Stimulated activated CD4-positive, alpha-beta T cell treated with anti-CD3 and anti-CD28 coated beads, Interleukin-1b, Interleukin-23, amount 100 ng/mL, for 4 hours (primary cell): ENCODE measurements at regions not wholly inside any gene's neighbourhood (a gene's known extent, or its start where the extent isn't known, plus 50 kb on each side); places are given as distances from the start of the nearest gene placed in this dataset.
"Not testable (repeated sequence)": the region's sequence is repeated elsewhere in the genome, so short reads cannot be mapped to it uniquely, and the experiment has no call there.

Experiments used
- DNase-seq, 2 donors: peaks; one replicate each; pipeline ENCODE4 v3.0.0-alpha.2; 2020; ENCODE audit warnings: low read depth in 2 of 2

GRCh38 chr14:88929656-88930436 lies 105.4 kb downstream of the TTC8 start:
- DNase-seq = no peak

DNA sequence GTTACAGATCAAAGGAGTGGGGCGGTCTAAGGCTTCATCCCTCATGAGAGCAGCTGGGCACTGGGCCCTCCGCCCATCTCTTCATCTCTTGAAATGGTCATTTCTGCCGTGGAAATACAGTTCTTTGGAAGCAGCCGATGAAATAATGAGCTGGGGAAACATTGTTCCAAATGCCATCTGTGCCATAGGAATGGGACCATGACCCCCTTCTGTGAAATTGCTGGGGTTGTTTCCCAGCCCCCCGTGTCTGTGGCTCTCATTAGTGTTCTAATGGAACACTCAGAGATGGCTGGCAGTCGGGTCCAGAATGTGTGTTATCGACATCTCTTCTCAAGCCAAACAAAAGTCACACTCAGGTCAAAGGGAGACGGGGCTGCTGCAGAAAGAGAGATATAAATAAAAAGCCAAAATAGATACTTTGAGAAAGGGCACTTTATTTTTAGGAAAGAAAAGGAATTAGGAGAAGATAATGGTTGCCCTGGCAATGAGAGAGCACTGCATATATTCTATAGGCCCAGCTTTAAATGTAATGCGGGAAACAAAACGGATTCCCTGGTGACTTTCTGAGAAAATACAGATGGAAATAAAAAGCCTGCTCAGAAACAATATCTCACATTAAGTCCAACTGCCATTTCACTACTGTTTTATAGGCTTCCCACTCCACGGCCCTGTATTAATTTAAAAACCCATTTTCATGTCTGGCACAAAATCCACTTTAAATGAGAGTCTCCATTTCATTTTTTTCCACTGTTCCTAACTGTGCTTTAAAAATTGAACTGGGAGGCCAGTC lies 107.1 kb downstream of the TTC8 start:
- DNase-seq = no peak

DNA sequence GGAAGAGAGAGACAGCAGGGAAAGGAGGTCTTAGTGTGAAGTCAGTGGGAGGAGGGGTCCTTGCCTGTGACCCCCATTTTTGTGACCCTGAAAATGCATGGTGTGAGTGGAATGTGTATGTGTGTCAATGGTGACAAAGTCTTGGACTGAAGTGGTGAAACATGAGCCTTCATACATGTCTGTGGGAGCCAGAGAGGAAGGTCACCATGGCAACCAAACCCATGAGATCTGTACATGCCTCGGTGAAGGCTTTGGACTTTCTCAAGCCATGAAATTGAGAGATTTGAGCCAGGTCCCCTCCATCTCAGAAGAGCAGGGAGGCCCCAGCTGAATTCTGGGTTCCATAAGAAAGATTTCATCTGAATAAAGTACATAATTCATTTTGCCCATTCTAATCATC lies 108.7 kb downstream of the TTC8 start:
- DNase-seq = no peak

DNA sequence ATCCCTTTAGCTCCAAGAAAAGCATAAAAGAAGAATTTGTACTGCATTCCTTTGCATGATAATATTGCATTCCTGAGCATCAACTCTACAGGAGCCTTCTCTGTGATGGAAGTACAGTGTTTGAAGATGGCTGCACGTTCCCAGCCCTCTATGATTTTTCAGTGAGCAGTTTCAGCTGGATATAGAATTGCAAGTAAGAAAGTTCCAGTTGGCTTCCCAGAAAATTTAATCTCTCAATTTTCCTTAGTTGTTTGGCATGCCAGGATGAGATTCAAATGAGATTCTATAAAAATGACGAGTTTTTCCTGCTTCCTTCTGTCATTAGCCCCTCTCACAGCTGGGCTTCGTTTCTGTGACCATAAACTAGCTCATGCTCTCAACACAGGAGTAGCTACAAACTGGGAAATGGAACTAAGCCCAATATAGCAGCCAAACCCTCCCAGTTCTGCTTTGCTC lies 109.9 kb downstream of the TTC8 start:
- DNase-seq = no peak

DNA sequence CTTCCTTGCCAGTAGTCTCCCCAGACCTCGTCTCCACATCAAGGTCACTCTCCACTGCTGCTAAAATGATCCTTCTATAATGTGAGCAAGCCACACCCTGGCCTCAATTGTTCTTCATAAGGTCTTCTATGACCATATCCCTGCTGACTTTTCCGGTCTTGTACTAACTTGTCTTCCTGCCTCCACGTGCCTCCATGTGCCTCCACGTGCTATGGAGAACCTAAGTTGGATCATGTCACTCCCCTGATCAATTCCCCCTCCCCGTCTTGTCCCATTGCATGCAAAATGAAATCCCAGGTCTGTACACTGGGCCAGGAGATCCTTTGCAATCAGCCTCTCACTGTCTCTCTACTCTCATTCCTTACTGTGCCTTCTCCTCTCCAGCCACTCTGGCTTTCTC lies 110.6 kb downstream of the TTC8 start:
- no peak for DNase-seq

DNA sequence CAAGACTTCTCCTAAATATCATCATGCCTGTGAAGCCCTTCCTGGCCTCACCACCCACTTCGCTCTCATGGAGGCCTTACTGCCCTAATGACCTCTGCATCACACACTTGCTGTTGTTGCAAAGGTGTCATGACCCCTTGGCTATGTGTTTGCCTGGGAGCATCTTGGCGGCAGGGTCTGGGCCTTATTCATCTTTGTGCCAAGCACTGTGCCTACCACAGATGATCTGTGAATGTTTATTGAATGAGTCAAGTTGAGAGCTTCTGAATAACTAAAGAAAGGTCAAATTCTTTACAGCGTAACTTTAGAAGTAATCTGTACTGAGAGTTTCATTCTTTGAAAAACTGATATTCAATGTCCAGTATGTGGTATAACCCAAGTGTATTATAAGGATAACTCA lies 113.3 kb downstream of the TTC8 start:
- no peak for DNase-seq

- no peak for DNase-seq
Measured at GRCh38 chr14:88940671-88941070, 116.2 kb downstream of the TTC8 start.

GRCh38 chr14:88941414-88941813 lies 117.0 kb downstream of the TTC8 start:
- DNase-seq = no peak

DNA sequence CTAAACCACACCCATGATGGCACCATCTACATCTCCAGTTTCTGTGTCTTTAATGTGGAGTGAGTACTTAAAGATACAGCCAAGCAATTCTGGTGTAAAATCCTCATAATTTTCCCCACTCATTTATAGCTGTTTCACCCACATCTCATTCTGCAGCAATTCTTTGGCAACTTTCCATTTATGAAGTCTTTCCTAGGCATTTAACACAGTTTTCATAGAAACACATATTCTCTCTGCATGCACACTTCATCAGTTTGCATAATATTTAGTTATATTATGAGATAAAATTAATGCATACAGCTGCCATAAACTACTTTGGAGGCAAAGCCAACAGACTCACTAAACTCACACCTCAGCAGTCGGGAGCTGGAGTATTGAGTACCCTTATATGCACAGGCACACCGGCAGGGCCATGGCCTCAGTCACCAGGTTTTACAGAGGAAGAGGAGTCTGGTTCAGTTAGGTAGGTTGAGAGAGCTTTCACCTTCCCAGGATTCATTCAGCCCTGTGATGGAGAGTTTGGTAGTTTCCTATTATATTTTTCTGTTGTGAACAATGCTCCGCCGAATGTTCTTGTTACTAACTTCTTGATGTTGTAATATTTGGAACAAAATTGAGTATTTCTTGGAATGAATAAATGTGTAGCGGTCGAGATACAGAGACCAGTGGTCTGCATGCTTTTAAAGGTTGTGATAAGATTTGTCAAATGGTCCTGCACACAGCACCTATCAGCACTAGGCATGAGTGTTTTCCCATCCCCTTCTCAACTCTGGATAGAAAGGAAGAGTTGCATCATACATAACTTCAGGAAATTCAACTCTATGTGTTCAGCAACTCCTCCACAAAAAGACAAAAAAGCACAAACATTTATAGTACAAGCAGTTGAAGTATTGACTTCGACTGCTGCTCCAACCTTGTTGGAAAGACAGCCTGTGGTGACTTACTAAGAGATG lies 123.5 kb downstream of the TTC8 start:
- no peak for DNase-seq

- DNase-seq = no peak
Measured at GRCh38 chr14:88950069-88950468, 125.6 kb downstream of the TTC8 start.

DNA sequence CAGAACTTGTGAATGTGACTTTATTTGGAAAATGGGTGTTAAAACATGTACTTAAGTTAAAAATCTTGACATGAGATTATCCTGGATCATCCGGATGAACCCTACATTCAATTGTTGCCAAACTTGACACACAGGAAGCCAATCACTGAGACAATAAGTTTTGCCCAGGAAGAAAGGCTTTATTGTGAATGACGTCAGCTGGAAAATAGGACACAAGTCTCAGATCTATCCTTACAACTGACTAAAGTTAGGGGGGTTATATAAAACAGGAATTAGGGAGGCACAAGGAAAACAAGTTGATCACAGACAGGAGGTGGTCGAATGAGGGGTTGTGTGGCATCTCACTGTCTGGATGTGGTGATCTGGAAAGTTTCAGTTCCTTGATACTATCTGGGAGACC lies 126.9 kb downstream of the TTC8 start:
- no peak for DNase-seq

- no peak for DNase-seq
Measured at GRCh38 chr14:88952901-88953300, 128.4 kb downstream of the TTC8 start.

- DNase-seq = no peak
Measured at GRCh38 chr14:88955455-88955854, 131.0 kb downstream of the TTC8 start.

DNA sequence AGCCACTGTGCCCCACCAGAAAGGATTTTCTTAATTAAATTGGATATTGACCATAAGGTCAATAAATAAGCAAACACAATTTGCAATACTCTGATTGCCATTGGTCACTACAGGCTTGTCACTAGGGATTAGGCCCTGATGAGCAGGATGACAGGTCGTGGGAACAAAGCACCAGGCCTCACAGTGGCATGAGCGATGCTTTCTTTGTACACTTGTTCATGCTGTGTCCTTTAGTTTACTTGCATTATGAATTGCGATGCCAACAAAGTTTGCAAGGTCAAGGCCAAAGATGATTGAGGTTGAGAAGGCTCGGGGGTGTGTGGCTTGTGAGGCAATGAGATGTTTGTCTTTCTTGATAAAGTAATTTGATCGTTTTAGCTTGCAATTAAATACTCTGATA lies 136.0 kb downstream of the TTC8 start:
- DNase-seq = no peak

GRCh38 chr14:88961214-88961613 lies 136.8 kb downstream of the TTC8 start:
- DNase-seq = no peak

DNA sequence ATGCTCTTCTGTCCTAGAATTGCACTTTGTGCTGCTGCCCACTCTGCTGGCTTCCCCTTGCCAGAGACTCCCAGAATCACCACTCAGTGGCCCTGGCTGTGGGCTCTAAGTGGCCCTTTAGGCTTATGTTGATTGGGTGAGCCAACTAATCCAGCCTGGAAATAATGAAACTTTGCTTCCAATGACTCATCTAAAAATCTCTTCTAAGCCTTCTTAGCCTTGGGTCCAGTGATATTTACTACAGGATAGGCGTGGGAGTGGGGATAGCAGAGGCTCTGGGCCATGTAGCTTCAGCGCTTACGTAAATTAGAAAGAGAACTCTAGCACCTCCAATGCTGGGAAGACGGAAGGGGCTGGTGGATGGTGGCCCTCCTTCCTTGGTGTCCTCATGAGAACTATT lies 137.9 kb downstream of the TTC8 start:
- no peak for DNase-seq

DNA sequence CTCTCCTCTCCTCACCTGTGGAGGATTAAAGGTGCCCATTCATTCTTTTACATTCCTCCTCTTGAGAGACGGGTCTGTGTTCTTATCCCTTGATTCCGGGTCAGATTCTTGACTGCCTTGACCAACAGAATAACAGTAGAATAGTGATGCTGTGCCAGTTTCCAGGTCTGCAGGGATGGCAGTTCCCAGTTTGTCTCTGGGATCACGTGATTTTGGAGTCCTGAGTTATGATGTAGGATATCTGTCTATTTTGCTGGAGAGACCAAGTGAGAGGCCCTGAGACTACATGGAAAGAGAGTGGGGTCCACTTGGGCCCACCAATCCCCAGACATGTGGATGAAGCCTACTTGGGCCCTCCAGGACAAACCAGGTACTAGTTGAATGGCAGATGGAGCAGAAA lies 142.8 kb downstream of the TTC8 start:
- DNase-seq = no peak

DNA sequence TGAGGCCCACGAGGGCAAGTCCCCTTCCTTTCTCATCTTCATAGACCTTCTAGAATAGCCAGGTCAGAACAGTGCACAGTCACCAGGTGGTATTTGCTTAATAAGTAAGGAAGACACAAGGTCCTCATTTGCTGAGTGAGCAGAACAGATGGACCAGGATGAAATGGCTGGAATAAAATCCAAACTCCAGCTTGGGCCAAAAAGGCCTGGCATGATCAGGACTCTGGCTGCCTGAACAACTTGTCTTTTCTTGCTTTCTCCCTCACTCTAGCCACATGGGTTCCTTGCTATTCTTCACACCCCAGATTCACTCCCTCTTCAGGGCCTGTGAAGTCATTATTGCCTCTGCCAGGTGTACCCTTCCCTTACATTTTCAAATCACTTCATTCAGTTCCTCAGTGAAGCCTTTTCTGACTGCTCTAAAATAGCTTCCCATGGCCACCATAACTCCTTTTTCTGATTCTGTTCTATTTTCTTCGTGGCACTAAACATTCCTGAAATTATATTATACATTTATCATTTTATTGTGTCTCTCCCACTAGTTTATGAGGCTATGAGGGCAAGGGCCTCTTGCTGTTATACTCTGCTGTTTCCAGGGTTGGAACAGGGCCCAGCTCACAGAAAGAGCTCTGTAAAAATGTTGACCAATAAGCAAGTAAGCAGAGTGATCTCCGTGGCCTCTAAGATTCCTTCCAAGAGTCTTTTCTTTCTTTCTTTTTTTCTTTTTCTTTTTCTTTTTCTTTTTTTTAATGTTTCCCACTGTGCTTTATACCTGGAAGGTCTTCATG lies 150.8 kb downstream of the TTC8 start:
- DNase-seq = no peak

- no peak for DNase-seq
Measured at GRCh38 chr14:88975926-88976325, 151.5 kb downstream of the TTC8 start.

DNA sequence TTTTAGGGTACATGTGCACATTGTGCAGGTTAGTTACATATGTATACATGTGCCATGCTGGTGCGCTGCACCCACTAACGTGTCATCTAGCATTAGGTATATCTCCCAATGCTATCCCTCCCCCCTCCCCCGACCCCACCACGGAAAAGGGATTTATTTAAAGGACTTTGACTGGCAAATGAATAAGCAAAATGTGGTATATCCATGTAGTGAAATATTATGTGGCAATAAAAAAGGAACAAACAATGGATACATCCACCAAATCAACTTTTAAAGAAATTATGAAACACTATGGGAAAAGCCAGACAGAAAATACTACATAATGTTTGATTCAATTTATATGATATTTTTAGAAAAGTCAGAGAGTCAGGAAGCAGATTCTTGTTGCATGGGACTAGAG lies 156.5 kb downstream of the TTC8 start:
- DNase-seq = not testable (repeated sequence)

DNA sequence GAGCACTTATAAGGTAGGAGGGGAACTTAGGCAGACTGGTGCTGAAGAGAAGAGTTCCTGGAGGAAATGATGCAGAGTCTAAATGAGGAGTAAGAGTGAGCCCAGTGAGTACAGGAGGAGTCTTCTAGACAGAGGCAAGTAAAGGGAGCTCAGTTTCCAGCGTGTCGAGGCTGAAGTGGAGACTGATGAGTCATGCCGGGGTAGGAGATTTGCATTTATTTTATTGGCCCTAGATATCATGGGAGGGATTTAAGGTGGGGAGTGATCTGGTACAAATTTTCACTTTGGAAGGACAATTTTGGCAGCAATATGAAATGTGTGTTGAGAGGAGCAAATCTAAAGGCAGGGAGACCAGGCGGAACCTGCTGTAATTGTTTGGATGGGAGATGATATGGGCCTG lies 157.5 kb downstream of the TTC8 start:
- DNase-seq = no peak
